HG03196 (cell line): ENCODE measurements at regions not wholly inside any gene's neighbourhood (a gene's known extent, or its start where the extent isn't known, plus 50 kb on each side); places are given as distances from the start of the nearest gene placed in this dataset.

Source experiments
- ATAC-seq: cut with Tn5 transposase; IDR thresholded peaks from one replicate; pipeline ENCODE4 v1.9.1; 2021; ENCODE audit not compliant: unreplicated experiment

DNA sequence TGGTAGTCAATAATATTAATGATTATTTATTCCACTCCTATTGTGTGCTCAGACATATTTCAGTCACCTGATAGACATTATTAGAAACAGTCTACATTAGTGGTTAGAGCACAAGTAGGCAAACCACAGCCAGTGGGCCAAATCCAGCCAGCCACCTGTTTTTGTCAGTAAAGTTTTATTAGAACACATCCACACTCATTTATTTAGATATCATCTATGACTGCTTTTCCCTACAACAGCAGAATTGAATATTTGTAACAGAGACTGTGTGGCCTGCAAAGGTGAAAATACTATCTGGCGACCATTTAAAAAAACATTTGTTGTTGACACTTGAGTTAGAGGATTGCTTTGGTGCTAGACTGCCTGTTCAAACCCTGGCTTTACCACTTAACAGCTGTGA, 220.0 kb upstream of the ZFP64 start:
- ATAC-seq: no peak

- ATAC-seq: no peak
Observed at GRCh38 chr20:52410731-52411234, 219.2 kb upstream of the ZFP64 start.

DNA sequence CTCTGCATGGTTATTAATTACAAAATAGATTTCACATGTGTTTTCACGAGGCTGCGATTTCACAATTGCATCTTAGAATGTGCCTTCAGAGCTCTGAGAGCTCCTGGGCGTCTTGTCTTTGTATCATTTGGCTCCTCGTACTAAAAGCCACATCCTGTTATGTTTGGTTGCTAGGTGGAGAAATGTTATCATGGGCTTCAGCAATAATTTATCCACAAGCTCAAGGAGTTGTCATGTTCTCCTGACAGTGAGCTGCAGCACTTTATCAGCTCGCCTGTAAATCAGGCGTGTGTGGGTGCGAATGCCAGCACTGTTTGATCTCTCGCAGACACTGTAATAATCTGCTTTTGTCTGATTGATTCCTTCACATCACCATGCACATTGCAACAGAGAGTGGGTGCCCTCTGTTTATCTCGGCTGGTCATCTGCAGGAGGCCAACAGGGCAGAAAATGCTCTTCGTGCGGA, 218.6 kb upstream of the ZFP64 start:
- no peak for ATAC-seq

DNA sequence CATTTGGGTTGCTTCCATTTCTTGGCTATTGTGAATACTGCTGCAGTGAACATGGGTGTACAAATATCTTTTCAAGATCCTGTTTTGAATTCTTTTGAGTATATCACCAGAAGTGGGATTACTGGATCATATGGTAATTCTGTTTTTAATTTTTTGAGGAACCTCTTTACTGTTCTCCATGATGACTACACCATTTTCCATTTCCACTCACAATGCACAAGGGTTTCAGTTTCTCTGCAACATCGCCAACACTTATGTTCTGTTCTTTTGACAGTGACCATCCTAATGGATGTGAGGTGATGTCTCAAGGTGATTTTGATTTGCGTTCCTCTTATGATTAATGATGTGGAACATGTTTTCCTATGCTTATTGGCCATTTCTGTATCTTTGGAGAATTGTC, 214.4 kb upstream of the ZFP64 start:
- ATAC-seq: no peak

DNA sequence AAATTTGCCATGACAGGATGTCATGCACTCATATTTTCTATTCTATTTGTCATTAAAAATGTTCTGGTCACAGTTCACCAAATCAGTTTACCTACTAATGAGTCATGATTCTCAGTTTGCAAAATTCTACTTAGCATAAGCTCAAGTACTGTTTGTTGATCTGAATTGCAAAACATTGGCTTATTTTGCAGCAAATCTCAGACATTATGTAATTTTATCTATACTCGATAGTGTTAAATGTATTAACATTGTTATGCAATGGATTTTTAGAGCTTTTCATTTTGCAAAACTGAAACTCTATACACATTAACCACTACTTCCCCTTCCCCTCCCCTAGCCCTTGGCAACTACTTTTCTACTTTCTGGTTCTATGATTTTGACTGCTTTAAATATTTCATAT, 213.8 kb upstream of the ZFP64 start:
- ATAC-seq: peak; percentile 82

GRCh38 chr20:52404671-52405070, 213.1 kb upstream of the ZFP64 start:
- ATAC-seq: no peak

DNA sequence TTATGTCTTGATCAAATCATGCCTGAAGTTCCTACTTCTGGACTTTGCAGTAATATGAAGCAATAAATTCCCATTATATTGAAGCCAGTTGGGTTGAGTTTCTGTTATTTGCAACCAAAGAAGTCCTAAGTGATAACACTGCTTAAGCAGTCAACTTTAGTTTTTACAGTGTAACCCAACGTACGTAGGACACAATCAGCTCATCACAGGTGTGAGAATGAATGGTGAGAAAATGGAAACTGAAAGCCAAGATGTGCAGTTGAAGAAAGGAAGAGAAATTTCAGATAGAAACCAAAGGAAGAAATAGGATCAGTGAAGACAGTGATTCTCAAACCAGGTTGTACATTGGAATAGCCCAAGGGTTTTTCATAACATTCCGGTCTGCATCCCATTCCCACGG, 211.4 kb upstream of the ZFP64 start:
- no peak for ATAC-seq

GRCh38 chr20:52402514-52402913, 210.9 kb upstream of the ZFP64 start:
- no peak for ATAC-seq

GRCh38 chr20:52401431-52401830, 209.9 kb upstream of the ZFP64 start:
- ATAC-seq: no peak

DNA sequence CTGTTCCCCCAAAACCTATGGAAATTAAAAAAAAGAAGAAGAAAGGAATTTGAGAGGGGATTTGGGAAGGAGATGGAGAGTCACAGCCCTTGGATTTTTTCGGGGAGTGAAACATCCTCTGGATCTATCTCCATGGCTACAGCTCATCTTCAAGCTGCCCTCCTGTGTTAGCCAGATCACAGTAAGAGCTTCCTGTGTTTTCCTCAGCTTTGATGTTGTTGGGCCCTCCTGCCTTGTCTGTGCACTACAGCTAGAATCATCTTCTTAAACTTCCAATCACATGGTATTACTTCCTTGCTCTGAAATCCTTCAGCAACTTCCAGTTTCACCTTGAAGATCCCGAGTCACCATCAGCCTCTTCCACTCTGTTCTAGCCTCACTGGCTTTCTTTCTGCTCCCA, 207.8 kb upstream of the ZFP64 start:
- no peak for ATAC-seq

- no peak for ATAC-seq
Observed at GRCh38 chr20:52389606-52390005, 198.0 kb upstream of the ZFP64 start.

DNA sequence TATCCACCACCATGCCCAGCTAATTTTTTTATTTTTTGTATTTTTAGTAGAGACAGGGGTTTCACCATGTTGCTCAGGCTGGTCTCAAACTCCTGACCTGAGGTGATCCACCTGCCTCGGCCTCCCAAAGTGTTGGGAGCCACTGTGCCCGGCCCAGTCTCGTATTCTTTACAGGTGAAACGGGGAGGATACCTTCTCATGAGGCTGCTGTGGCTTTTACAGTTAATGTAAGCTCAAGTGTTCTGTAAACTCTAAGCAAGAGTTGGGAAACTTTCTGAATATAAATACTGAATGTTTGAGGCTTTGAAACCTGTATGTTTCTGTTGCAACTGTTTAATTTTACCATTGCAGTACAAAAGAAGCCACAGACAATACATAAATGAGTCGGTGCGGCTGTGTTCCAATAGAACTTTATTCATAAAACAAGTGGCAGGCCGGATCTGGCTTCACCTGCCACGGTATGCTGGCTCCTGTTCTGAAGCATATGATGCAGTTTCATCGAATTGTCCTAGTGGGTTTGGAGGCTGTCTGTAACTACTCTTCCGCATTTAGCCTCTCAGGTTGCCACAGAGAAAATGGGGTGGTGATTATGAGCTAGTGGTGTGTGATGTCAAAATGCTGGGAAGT, 192.5 kb upstream of the ZFP64 start:
- no peak for ATAC-seq

GRCh38 chr20:52382933-52383332, 191.4 kb upstream of the ZFP64 start:
- no peak for ATAC-seq

- ATAC-seq: no peak
Observed at GRCh38 chr20:52379723-52380336, 188.3 kb upstream of the ZFP64 start.

DNA sequence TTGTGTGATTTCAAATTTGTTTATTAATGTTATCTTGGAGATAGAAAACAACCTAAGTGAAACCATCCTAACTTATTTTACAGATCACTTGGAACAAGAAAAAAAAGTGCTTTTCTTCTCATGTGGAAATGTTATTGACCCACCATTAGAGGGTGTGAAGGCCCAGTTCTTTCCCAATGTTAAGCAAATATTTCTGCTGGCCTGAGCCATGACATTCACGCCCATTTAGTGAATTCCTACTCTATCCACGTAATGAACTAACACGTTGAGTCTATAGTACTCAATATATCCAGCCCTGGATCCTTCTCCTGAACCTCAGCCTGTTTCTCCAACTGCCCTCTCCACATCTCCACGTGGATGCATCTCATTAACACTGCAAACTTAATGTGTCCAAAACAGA, 180.6 kb upstream of the ZFP64 start:
- no peak for ATAC-seq

GRCh38 chr20:52365688-52366087, 174.1 kb upstream of the ZFP64 start:
- ATAC-seq: no peak

DNA sequence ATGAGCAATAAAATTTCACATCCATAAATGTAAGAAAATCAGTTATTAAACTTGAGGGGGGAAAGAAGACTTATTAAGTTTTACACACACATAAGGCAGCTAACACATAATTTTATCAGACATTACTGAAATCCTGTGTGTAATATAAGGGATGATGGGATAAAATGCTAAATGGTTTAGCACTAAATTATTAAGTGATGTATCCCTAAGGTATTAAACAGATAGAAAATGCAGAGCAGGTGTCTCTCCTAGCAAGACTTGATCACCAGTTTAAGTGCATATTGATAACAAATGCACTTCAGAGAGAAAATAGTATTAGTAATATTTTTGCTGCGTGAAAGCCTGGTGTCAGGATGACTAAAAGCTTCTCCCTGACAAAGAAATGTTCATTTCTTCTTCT, 172.8 kb upstream of the ZFP64 start:
- no peak for ATAC-seq

- ATAC-seq: no peak
Observed at GRCh38 chr20:52361650-52362049, 170.1 kb upstream of the ZFP64 start.

GRCh38 chr20:52349806-52350205, 158.2 kb upstream of the ZFP64 start:
- no peak for ATAC-seq

GRCh38 chr20:52348434-52348833, 156.9 kb upstream of the ZFP64 start:
- no peak for ATAC-seq

- no peak for ATAC-seq
Observed at GRCh38 chr20:52346797-52347196, 155.2 kb upstream of the ZFP64 start.

GRCh38 chr20:52342913-52343312, 151.3 kb upstream of the ZFP64 start:
- ATAC-seq: no peak
